OCI-LY3 (cell line): ENCODE measurements at regions not wholly inside any gene's neighbourhood (a gene's known extent, or its start where the extent isn't known, plus 50 kb on each side); places are given as distances from the start of the nearest gene placed in this dataset.

Experiments used
- CTCF ChIP-seq: fragments of 200-600, 300-600 bp; sonication (generic); IDR thresholded peaks from 2 replicates; pipeline ENCODE4 v1.5.1; 2014; ENCODE audit warnings: antibody characterized with exemption, low read length, low read depth
- EZH2phosphoT487 ChIP-seq: fragments of 200-600 bp; shearing (Covaris generic); IDR thresholded peaks from 2 replicates; pipeline ENCODE4 v1.6.1; 2018; ENCODE audit warnings: antibody characterized with exemption, mixed run types, low read depth

GRCh38 chrX:147757750-147758149 lies 154.0 kb upstream of the FMR1 start:
- TF ChIP-seq CTCF (no peak), EZH2phosphoT487 (no peak)
